Motor neuron (in vitro differentiated cells): ENCODE measurements at regions not wholly inside any gene's neighbourhood (a gene's known extent, or its start where the extent isn't known, plus 50 kb on each side); places are given as distances from the start of the nearest gene placed in this dataset.
"Not testable (repeated sequence)": the region's sequence is repeated elsewhere in the genome, so short reads cannot be mapped to it uniquely, and the experiment has no call there.

ENCODE experiments used
- ATAC-seq, 8 experiments: fragments of 200-7000 bp; cut with Tn5 transposase; replicated peaks in 6 of 8; 2 replicates each; pipeline ENCODE4 v1.8.0; 2021; ENCODE audit warnings: mild to moderate bottlenecking in 8 of 8, moderate library complexity in 8 of 8
- H3K27ac ChIP-seq, 2 donors: fragments of 250-450 bp; sonication (Bioruptor Pico); 2 replicates each; pipeline ENCODE4 v1.9.0; 2021; ENCODE audit warnings: antibody characterized with exemption in 2 of 2, mild to moderate bottlenecking in 2 of 2, moderate library complexity in 1 of 2
- H3K4me1 ChIP-seq, 2 donors: fragments of 250-450 bp; sonication (Bioruptor Pico); replicated peaks in 1 of 2; 2 replicates each; pipeline ENCODE4 v1.6.1; 2021; ENCODE audit warnings: antibody characterized with exemption in 2 of 2, mild to moderate bottlenecking in 2 of 2, moderate library complexity in 1 of 2
- H3K4me3 ChIP-seq, 5 donors: fragments of 250-450 bp; sonication (Bioruptor Pico); 2 replicates each; pipeline ENCODE4 v1.9.0; 2021; ENCODE audit warnings: antibody characterized with exemption in 5 of 5, mild to moderate bottlenecking in 5 of 5, moderate library complexity in 4 of 5
- WGBS, 10 experiments: fragments of 450-650 bp; shearing (Covaris generic); methylation state at CpG; one replicate each; pipeline ENCODE4 v1.0.0; 2022; 5-methylcytosine and 5-hydroxymethylcytosine counted together
- in situ Hi-C, 9 experiments: fragments of 400-800 bp; cut with MboI; loops; one replicate each; pipeline ENCODE4 v1.15.0; 2021; ENCODE audit warnings: low sequenced_read_pairs in 9 of 9, low pct_unique_long_range_greater_than_20kb in 2 of 9; ENCODE audit not compliant: unreplicated experiment in 9 of 9

- in situ Hi-C loops = no loop called here
- Histone ChIP-seq H3K27ac (no peak overlapping the region), H3K4me3 (no peak overlapping the region), H3K4me1 (no peaks in the 10 kb centered on the region)
- ATAC-seq = no peak
Observed at GRCh38 chr6:66149132-66149531, 442.1 kb upstream of the EYS start.

DNA sequence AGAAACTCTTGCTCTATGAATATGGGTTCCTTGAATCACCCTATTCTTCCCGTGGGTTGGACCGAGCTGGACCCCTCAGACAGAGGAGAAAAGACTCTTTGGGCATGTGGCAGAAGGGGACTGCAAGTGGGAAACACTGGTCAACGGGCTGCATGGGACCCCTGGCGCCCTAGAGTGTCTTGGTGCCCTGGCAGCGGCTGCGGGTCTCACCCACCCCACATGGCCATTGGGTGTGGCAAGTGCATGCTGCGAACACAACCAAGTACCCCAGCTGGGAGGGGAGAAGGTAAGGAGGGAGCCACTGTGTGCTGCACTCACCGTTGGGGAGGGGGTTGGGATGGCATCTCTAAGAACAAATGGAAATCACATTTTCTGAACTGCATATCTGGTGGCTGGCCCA lies 438.8 kb upstream of the EYS start:
- H3K4me3 ChIP-seq = no peak overlapping the region
- WGBS, 10 experiments = 10 to 100% (median 88%) methylated on average over 1 to 5 of the region's 8 CpGs; no CpG with 5 or more reads in 4 of the 10 experiments
- H3K4me1 ChIP-seq = no peaks in the 10 kb centered on the region
- ATAC-seq = no peak
- H3K27ac ChIP-seq = no peak overlapping the region
- in situ Hi-C loops = no loop called here

- in situ Hi-C loops = no loop called here
- no peak for ATAC-seq
- H3K4me3 ChIP-seq = no peak overlapping the region
- no peaks in the 10 kb centered on the region for H3K4me1 ChIP-seq
- no peak overlapping the region for H3K27ac ChIP-seq
- WGBS, 10 experiments = 0 to 80% (median 32%) methylated on average over 1 to 2 of the region's 2 CpGs; no CpG with 5 or more reads in 1 of the 10 experiments
Observed at GRCh38 chr6:66134021-66134420, 427.0 kb upstream of the EYS start.

DNA sequence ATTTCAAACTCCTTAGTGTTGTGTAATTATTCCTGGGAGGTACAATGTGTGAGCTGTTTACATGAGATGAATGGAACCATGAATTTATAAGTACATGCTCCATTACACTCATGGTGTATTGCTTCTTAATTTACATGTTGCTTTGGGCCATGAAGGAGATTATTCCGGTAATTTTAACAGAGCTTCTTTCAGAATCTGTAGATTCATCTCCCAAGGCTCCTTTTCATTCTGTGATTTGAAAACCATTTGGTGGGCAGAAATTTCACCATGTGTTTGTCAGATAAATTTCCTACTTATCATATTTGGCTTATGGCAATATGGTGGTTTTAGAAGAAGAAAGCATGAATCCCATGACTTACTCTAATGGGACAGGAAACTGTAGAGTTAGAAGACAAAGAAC lies 421.6 kb upstream of the EYS start:
- H3K4me1 ChIP-seq = peaks cover 0 to 3% of the 10 kb centered on the region in 2 donors
- in situ Hi-C loops = no loop called here
- WGBS, 10 experiments = 0 to 100% (median 71%) methylated on average over 1 of the region's 1 CpG; no CpG with 5 or more reads in 2 of the 10 experiments
- no peak overlapping the region for H3K4me3 ChIP-seq
- H3K27ac ChIP-seq = no peak overlapping the region
- ATAC-seq = peak in 2 of 8 experiments; percentile 28 to 77

DNA sequence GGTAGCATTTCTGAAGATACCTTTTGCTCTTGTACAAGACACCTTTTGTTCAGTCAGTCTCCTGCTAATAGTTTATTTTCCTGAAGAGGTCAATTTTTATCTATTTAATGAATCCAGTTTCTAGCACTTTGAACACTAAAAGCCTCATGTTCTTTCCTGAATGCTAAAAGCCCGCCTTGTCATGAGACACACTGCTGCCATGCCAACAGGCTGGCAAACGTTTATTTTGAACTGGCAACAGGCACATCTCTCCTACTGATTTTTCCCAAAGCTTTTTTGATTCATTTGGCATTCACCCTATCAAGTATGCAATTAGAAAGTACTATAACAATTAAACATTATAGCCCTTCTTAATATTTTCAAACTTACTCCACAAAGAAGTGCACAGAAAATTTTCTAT lies 421.2 kb upstream of the EYS start:
- 0 to 100% (median 49%) methylated on average over 1 to 2 of the region's 2 CpGs; no CpG with 5 or more reads in 2 of the 10 experiments for WGBS, 10 experiments
- Histone ChIP-seq H3K4me3 (no peak overlapping the region), H3K27ac (no peak overlapping the region), H3K4me1 (peaks cover 0 to 3% of the 10 kb centered on the region in 2 donors)
- ATAC-seq = peak in 2 of 8 experiments; percentile 27 to 51
- in situ Hi-C loops = no loop called here

- WGBS, 10 experiments = 7 to 100% (median 100%) methylated on average over 1 to 5 of the region's 5 CpGs; no CpG with 5 or more reads in 3 of the 10 experiments
- H3K4me1 ChIP-seq = peaks cover 0 to 3% of the 10 kb centered on the region in 2 donors
- no peak overlapping the region for H3K4me3 ChIP-seq
- in situ Hi-C loops = no loop called here
- no peak for ATAC-seq
- no peak overlapping the region for H3K27ac ChIP-seq
Observed at GRCh38 chr6:66127061-66127460, 420.0 kb upstream of the EYS start.

DNA sequence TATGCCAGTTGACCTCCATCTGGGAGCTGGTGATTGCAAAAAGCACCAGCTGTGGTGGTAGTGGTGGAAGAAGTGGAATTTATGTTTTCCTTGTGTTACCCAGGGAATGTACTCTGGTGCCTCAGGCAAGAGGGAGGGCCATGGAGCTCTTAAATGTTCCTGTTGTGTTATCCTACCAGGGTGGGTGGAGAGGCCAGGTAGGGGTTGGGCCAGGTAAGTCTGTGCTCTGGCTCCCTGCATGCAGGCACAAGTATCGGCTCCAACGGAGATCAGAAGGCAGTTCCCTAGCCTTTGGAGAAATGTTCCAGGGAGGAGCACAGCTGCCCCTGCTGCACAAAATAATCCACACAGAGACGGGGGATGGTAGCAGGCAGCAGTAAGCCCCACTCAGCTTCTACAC lies 419.3 kb upstream of the EYS start:
- H3K4me3 ChIP-seq = no peak overlapping the region
- no peak overlapping the region for H3K27ac ChIP-seq
- WGBS, 10 experiments = 100% methylated on average over 1 to 2 of the region's 3 CpGs; no CpG with 5 or more reads in 8 of the 10 experiments
- peaks cover 0 to 3% of the 10 kb centered on the region in 2 donors for H3K4me1 ChIP-seq
- ATAC-seq = no peak
- in situ Hi-C loops = no loop called here

GRCh38 chr6:66103954-66104353 lies 396.9 kb upstream of the EYS start:
- H3K27ac ChIP-seq = no peak overlapping the region
- in situ Hi-C loops = no loop called here
- H3K4me1 ChIP-seq = no peaks in the 10 kb centered on the region
- ATAC-seq = peak in 4 of 8 experiments; percentile 48 to 71 (median 51)
- no peak overlapping the region for H3K4me3 ChIP-seq
- 0 to 62% (median 42%) methylated on average over 1 to 3 of the region's 3 CpGs; no CpG with 5 or more reads in 1 of the 10 experiments for WGBS, 10 experiments

GRCh38 chr6:66103354-66103753 lies 396.3 kb upstream of the EYS start:
- in situ Hi-C loops = no loop called here
- H3K27ac ChIP-seq = no peak overlapping the region
- ATAC-seq = peak in 2 of 8 experiments; percentile 24 to 37
- no peaks in the 10 kb centered on the region for H3K4me1 ChIP-seq
- no peak overlapping the region for H3K4me3 ChIP-seq
- WGBS, 10 experiments = 0 to 100% (median 58%) methylated on average over 1 of the region's 1 CpG; no CpG with 5 or more reads in 2 of the 10 experiments

DNA sequence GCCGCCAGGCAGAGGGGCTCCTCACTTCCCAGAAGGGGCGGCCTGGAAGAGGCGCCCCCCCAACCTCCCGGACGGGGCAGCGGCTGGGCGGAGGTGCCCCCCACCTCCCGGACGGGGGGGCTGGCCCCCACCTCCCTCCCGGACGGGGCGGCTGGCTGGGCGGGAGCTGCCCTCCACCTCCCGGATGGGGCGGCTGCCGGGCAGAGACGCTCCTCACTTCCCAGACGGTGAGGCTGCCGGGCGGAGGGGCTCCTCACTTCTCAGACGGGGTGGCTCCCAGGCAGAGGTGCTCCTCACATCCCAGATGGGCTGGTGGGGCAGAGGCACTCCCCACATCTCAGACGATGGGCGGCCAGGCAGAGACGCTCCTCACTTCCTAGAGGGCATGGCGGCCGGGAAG lies 389.7 kb upstream of the EYS start:
- H3K27ac ChIP-seq = no peak overlapping the region
- H3K4me1 ChIP-seq = no peaks in the 10 kb centered on the region
- in situ Hi-C loops = no loop called here
- ATAC-seq = no peak
- no CpG with 5 or more reads among the region's 26 CpGs for WGBS, 10 experiments
- H3K4me3 ChIP-seq = no peak overlapping the region

- no peak for ATAC-seq
- no peaks in the 10 kb centered on the region for H3K4me1 ChIP-seq
- no peak overlapping the region for H3K4me3 ChIP-seq
- WGBS, 10 experiments = 0 to 100% (median 98%) methylated on average over 1 to 14 of the region's 27 CpGs; no CpG with 5 or more reads in 3 of the 10 experiments
- in situ Hi-C loops = no loop called here
- no peak overlapping the region for H3K27ac ChIP-seq
Observed at GRCh38 chr6:66094615-66095014, 387.6 kb upstream of the EYS start.

DNA sequence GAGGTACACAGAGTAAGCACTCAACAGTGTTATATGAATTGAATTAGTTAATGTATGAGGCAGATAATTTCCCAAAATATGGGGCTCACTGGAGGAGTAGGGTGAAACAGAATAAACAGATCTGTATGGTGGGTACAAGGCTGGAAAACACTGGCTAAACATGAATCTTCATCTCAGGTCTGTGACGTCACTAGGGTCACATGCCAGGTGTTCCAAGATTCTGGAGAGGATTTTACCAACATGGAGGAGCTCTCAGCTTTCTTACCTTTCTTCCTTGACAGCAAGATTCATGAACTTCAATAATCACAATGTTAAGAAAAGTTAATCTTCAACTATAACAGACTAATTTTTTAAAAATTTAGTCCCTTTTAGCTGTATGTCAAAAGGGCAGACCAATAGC lies 385.3 kb upstream of the EYS start:
- H3K4me3 ChIP-seq, ATAC-seq, in situ Hi-C loops, H3K27ac ChIP-seq, H3K4me1 ChIP-seq: not testable (repeated sequence)
- WGBS, 10 experiments = no CpG with 5 or more reads among the region's 1 CpG

DNA sequence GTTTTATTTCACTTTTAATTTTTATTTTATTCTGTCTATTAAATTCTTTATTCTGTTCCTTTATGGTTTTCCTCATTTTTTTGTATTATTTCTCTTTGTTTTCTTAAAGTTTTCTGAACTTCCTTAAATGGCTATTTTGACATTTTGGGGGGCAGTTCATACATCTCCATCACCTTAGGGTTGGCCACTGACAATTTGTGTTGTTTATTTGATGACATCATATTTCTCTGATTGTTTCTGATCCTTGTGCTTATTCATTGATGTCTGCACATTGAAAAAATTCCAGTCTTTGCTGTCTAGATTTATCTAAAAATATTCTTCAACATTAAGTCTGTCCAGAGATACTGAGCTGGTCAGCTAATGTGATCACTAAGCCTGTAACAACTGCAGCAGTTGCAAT lies 379.5 kb upstream of the EYS start:
- Histone ChIP-seq H3K4me3 (no peak overlapping the region), H3K4me1 (no peaks in the 10 kb centered on the region), H3K27ac (no peak overlapping the region)
- no peak for ATAC-seq
- in situ Hi-C loops = no loop called here

DNA sequence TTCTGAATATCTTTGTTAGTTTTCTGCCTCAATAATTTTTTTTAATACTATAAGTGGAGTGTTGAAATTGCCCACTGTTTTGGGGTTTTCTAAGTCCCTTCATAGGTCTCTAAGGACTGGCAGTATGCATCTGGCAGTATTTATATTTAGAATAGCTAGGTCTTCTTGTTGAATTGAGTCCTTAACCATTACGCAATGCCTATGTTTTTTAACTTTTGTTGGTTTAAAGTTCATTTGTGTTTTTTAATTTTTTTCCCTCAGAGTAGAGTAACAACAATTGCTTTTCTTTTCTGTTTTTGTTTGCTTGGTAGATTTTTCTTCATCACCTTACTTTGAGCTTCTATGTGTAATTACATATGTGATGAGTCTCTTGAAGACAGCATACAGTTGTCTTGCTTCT lies 375.9 kb upstream of the EYS start:
- no peak for ATAC-seq
- H3K27ac ChIP-seq = no peak overlapping the region
- 6 to 100% (median 100%) methylated on average over 1 of the region's 1 CpG; no CpG with 5 or more reads in 1 of the 10 experiments for whole genome bisulfite sequencing, 10 experiments
- no peaks in the 10 kb centered on the region for H3K4me1 ChIP-seq
- in situ Hi-C loops = no loop called here
- H3K4me3 ChIP-seq = no peak overlapping the region

- ATAC-seq = no peak
- in situ Hi-C loops = no loop called here
- no peak overlapping the region for H3K27ac ChIP-seq
Observed at GRCh38 chr6:66068907-66069306, 361.9 kb upstream of the EYS start.

More at GRCh38 chr6:66068907-66069306, 361.9 kb upstream of the EYS start:
- Histone ChIP-seq H3K4me1 (no peaks in the 10 kb centered on the region), H3K4me3 (no peak overlapping the region)
